ENCODE measurements at regions not wholly inside any gene's neighbourhood (a gene's known extent, or its start where the extent isn't known, plus 50 kb on each side); places are given as distances from the start of the nearest gene placed in this dataset.

- CTCF ChIA-PET = no interaction called here
- POLR2A ChIA-PET = no interaction called here
- TF ChIP-seq, protein P1, sequence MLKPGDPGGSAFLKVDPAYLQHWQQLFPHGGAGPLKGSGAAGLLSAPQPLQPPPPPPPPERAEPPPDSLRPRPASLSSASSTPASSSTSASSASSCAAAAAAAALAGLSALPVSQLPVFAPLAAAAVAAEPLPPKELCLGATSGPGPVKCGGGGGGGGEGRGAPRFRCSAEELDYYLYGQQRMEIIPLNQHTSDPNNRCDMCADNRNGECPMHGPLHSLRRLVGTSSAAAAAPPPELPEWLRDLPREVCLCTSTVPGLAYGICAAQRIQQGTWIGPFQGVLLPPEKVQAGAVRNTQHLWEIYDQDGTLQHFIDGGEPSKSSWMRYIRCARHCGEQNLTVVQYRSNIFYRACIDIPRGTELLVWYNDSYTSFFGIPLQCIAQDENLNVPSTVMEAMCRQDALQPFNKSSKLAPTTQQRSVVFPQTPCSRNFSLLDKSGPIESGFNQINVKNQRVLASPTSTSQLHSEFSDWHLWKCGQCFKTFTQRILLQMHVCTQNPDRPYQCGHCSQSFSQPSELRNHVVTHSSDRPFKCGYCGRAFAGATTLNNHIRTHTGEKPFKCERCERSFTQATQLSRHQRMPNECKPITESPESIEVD (tag by site-specific recombination; IDR thresholded peaks at IDR 0.05) = no peak
- TF ChIP-seq ZNF776 (tag by site-specific recombination; IDR thresholded peaks at IDR 0.05; ENCODE audit: borderline replicate concordance) (no peak), ZNF529 (tag by site-specific recombination; IDR thresholded peaks at IDR 0.05; ENCODE audit: insufficient replicate concordance) (no peak), TRIM28 (IDR thresholded peaks at IDR 0.05; ENCODE audit: borderline replicate concordance, low read length) (no peak), ZNF366 (tag by site-specific recombination; conservative IDR thresholded peaks at IDR 0.05) (no peak), ZNF157 (tag by site-specific recombination; IDR thresholded peaks at IDR 0.05) (no peak), ZNF248 (tag by site-specific recombination; IDR thresholded peaks at IDR 0.05) (no peak), ZBTB49 (tag by site-specific recombination; IDR thresholded peaks at IDR 0.05; ENCODE audit: low read depth) (no peak), ZBTB11 (tag by site-specific recombination; conservative IDR thresholded peaks at IDR 0.05; ENCODE audit: low read depth) (no peak)
These were observed 138.2 kb upstream of the ZNF385D start for GRCh38 chr3:21889166-21889565.

DNA sequence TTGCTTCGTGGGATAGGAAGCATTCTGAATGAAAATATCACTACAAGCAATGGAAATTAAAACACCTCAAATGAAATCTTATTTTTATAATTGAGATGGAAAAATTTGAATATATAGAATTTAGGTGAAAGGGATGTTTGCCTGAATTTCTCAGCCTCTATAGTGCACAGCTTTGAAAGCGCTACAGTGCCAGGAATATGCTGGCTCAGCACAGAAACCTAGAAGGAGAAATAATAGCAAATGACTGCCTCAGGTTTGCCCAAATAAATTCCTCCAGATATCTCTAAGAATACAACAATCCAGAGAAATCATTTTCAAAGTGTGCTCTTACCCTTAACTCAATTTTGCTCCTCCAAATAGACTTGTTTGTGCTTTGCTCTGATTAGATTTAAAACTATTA is 141.1 kb upstream of the ZNF385D start:
- POLR2A ChIA-PET = no interaction called here
- no peak for TF ChIP-seq ZNF510 (tag by site-specific recombination; IDR thresholded peaks at IDR 0.05; ENCODE audit: insufficient replicate concordance)
- no peak for TF ChIP-seq ZNF221 (tag by site-specific recombination; IDR thresholded peaks at IDR 0.05; ENCODE audit: borderline replicate concordance)
- TF ChIP-seq, protein P2, sequence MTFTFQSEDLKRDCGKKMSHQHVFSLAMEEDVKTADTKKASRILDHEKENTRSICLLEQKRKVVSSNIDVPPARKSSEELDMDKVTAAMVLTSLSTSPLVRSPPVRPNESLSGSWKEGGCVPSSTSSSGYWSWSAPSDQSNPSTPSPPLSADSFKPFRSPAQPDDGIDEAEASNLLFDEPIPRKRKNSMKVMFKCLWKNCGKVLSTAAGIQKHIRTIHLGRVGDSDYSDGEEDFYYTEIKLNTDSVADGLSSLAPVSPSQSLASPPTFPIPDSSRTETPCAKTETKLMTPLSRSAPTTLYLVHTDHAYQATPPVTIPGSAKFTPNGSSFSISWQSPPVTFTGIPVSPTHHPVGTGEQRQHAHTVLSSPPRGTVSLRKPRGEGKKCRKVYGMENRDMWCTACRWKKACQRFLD (tag by site-specific recombination; IDR thresholded peaks at IDR 0.05) = no peak
- TF ChIP-seq, protein P1 (tag by site-specific recombination; IDR thresholded peaks at IDR 0.05) = no peak
- TF ChIP-seq ZNF548 (tag by site-specific recombination; IDR thresholded peaks at IDR 0.05) = no peak
- no peak for TF ChIP-seq BCL11B (tag by site-specific recombination; IDR thresholded peaks at IDR 0.05; ENCODE audit: low read depth)
- no peak for TF ChIP-seq HOXC10 (CRISPR knock-in tag; IDR thresholded peaks at IDR 0.05)
- TF ChIP-seq ZNF112 (tag by site-specific recombination; IDR thresholded peaks at IDR 0.05) = no peak
- TF ChIP-seq ZNF654 (tag by site-specific recombination; IDR thresholded peaks at IDR 0.05; ENCODE audit: low read depth) = no peak
- TF ChIP-seq ZNF433 (tag by site-specific recombination; IDR thresholded peaks at IDR 0.05; ENCODE audit: low read depth) = no peak
- TF ChIP-seq ZNF24 (tag by site-specific recombination; IDR thresholded peaks at IDR 0.05) = no peak
- TF ChIP-seq ZFP69B (tag by site-specific recombination; IDR thresholded peaks at IDR 0.05) = no peak
- no peak for TF ChIP-seq ZNF529 (tag by site-specific recombination; IDR thresholded peaks at IDR 0.05; ENCODE audit: insufficient replicate concordance)

More at GRCh38 chr3:21889166-21889565, 138.2 kb upstream of the ZNF385D start:
- Histone ChIP-seq H3K4me3 (ENCODE audit: low read depth, low read length) (no peak overlapping the region), H3K9me3 (ENCODE audit: control insufficient read depth, insufficient read depth, low read depth, low read length) (no peaks in the 10 kb centered on the region), H3K36me3 (ENCODE audit: control insufficient read depth in 2 of 2, insufficient read depth in 1 of 2, low read length in 2 of 2) (no peaks in the 10 kb centered on the region), H3K27ac (ENCODE audit: extremely low read depth, low read depth, low read length) (no peak overlapping the region), H3K4me1 (ENCODE audit: control insufficient read depth, insufficient read depth, low read length) (no peaks in the 10 kb centered on the region)

More for the DNA sequence above, 141.1 kb upstream of the ZNF385D start:
- Histone ChIP-seq H3K4me1 (ENCODE audit: control insufficient read depth, insufficient read depth, low read length) (no peaks in the 10 kb centered on the region), H3K27ac (ENCODE audit: extremely low read depth, low read depth, low read length) (no peak overlapping the region), H3K36me3 (ENCODE audit: control insufficient read depth in 2 of 2, insufficient read depth in 1 of 2, low read length in 2 of 2) (no peaks in the 10 kb centered on the region), H3K9me3 (ENCODE audit: control insufficient read depth, insufficient read depth, low read depth, low read length) (no peaks in the 10 kb centered on the region), H3K4me3 (ENCODE audit: low read depth, low read length) (no peak overlapping the region)
- CTCF ChIA-PET = no interaction called here

All from HEK293 (cell line).